Kidney (tissue), 13 donors: ENCODE measurements at regions not wholly inside any gene's neighbourhood (a gene's known extent, or its start where the extent isn't known, plus 50 kb on each side); places are given as distances from the start of the nearest gene placed in this dataset.

Source experiments
- DNase-seq, 5 donors: peaks; one replicate each; pipeline ENCODE4 v3.0.0-alpha.2; 2013 to 2020
- FAIRE-seq: peaks from 2 replicates; lab custom pipeline; 2012; peaks lifted over from hg19 to GRCh38; lab: Jason Lieb, UNC
- H3K27ac ChIP-seq, 2 donors: one replicate each; pipeline ENCODE4 v1.7.0; 2013; ENCODE audit warnings: low read depth in 2 of 2, low read length in 2 of 2, inconsistent platforms in 1 of 2
- H3K27me3 ChIP-seq: one replicate; pipeline ENCODE4 v1.7.1; 2013; ENCODE audit warnings: low read length, inconsistent platforms; ENCODE audit not compliant: control insufficient read depth, insufficient read depth
- H3K36me3 ChIP-seq, 3 donors: one replicate each; pipeline versions ENCODE4 v1.7.0 to v1.7.1; 2013; ENCODE audit warnings: low read length in 3 of 3, control low read depth in 1 of 3, inconsistent platforms in 1 of 3; ENCODE audit not compliant: insufficient read depth in 3 of 3, control insufficient read depth in 2 of 3
- H3K4me1 ChIP-seq, 3 donors: one replicate each; pipeline versions ENCODE4 v1.7.0 to v1.7.1; 2013; ENCODE audit warnings: low read length in 3 of 3, inconsistent platforms in 1 of 3, low read depth in 1 of 3; ENCODE audit not compliant: control insufficient read depth in 2 of 3, insufficient read depth in 2 of 3
- H3K4me3 ChIP-seq, 3 donors: one replicate each; pipeline versions ENCODE4 v1.7.0 to v1.8.1; 2013; ENCODE audit warnings: low read length in 3 of 3, control low read depth in 1 of 3, inconsistent platforms in 1 of 3
- H3K9ac ChIP-seq, 3 donors: one replicate each; pipeline versions ENCODE4 v1.7.0 to v1.7.1; 2013; ENCODE audit warnings: low read length in 3 of 3, control low read depth in 1 of 3, inconsistent platforms in 1 of 3
- H3K9me3 ChIP-seq, 3 donors: one replicate each; pipeline versions ENCODE4 v1.7.0 to v1.7.1; 2013; ENCODE audit warnings: low read length in 3 of 3, control low read depth in 1 of 3, inconsistent platforms in 1 of 3; ENCODE audit not compliant: control insufficient read depth in 2 of 3, insufficient read depth in 1 of 3
- intact Hi-C: fragments of 100-400 bp; cut with DNase I; formaldehyde crosslinking; loops from one replicate; pipeline ENCODE4 v1.11.1; 2022
- TF ChIP-seq, protein P1 (sequence below): IDR thresholded peaks from 3 replicates; pipeline ENCODE4 v1.5.1; 2012; ENCODE audit warnings: mild to moderate bottlenecking, moderate library complexity, borderline replicate concordance; ENCODE audit not compliant: insufficient read depth; ENCODE audit errors: extremely low read depth
- donor health status: control.
- donor health status: control.
- donor health status: control.
- donor health status: control.
- donor health status: control.
- donor health status: DM: yes; HTN: yes; CAD: no.
- donor health status: Normal renal cell carcinoma (clear cell type).

DNA sequence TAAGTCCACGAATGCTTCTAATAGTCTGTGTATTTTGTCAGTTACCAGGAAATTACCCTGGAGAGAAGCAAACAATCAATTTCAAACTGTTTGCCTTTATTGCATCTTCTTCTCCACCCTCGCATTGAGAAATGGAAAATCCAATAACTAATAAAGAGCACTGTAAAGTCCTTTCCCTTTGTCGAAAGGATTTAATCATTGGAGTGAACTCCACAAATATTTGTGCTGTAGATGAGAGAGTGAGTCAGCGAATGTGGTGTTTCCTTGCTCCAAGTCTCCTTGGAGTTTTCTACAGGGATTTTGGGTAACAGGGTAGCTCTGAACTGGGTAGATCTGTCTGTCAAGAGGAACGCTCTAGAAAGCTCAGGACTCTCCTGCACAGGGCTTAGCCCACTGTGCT, 240.2 kb downstream of the KCNS3 start:
- no peak for FAIRE-seq
- H3K4me3 ChIP-seq = no peak overlapping the region
- H3K9me3 ChIP-seq = no peaks in the 10 kb centered on the region
- no peak for DNase-seq
- H3K27ac ChIP-seq = no peak overlapping the region
- TF ChIP-seq, protein P1, sequence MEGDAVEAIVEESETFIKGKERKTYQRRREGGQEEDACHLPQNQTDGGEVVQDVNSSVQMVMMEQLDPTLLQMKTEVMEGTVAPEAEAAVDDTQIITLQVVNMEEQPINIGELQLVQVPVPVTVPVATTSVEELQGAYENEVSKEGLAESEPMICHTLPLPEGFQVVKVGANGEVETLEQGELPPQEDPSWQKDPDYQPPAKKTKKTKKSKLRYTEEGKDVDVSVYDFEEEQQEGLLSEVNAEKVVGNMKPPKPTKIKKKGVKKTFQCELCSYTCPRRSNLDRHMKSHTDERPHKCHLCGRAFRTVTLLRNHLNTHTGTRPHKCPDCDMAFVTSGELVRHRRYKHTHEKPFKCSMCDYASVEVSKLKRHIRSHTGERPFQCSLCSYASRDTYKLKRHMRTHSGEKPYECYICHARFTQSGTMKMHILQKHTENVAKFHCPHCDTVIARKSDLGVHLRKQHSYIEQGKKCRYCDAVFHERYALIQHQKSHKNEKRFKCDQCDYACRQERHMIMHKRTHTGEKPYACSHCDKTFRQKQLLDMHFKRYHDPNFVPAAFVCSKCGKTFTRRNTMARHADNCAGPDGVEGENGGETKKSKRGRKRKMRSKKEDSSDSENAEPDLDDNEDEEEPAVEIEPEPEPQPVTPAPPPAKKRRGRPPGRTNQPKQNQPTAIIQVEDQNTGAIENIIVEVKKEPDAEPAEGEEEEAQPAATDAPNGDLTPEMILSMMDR = no peak
- H3K4me1 ChIP-seq = no peaks in the 10 kb centered on the region
- intact Hi-C loops = no loop called here
- no peaks in the 10 kb centered on the region for H3K36me3 ChIP-seq
- H3K27me3 ChIP-seq = no peaks in the 10 kb centered on the region
- H3K9ac ChIP-seq = no peak overlapping the region

DNA sequence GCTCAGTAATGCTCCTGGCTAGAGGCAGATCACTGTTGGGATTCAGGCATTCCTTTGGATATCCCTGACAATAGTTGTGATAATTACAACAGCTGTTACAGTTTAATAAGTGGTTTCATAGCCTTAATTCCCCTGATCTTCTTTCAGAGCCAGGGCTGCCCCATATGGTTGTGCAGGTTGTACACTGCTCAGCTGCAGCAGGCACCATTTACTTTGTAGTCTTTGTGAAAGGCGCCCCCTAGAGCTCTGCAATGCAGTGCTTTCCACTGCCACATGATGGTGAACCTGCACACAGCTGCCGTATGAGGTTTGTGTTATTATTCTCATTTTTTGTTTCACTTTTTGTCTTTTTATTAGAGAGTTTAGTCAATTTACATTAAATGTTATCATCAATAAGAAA, 239.1 kb downstream of the KCNS3 start:
- FAIRE-seq = peak; percentile 33
- TF ChIP-seq, protein P1 = peak; percentile 51
- H3K36me3 ChIP-seq = no peaks in the 10 kb centered on the region
- intact Hi-C loops = no loop called here
- H3K4me3 ChIP-seq = no peak overlapping the region
- H3K9me3 ChIP-seq = no peaks in the 10 kb centered on the region
- no peak overlapping the region for H3K27ac ChIP-seq
- H3K9ac ChIP-seq = no peak overlapping the region
- H3K4me1 ChIP-seq = no peaks in the 10 kb centered on the region
- peak in 2 of 5 donors; percentile 7 to 19 for DNase-seq
- no peaks in the 10 kb centered on the region for H3K27me3 ChIP-seq

DNA sequence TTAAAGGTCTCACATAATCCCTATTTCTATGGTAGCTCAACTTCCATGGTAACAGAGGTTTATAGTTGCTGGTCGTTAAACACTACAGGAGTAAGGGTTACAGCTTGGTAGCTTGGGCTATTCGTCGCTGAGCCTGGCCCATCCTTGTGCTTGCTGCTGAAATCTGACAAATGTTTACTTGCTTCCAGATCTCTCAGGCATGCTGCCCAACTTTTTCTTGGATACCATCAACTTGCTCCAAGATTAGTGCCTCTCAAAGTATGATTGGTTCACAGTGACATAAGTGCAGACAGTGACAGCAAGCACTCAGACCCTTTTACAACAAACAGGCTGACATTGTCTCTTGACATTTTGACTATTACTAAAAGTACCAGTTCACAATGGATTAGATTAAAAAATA, 231.8 kb downstream of the KCNS3 start:
- no peak overlapping the region for H3K4me3 ChIP-seq
- no peak overlapping the region for H3K9ac ChIP-seq
- no peak overlapping the region for H3K27ac ChIP-seq
- TF ChIP-seq, protein P1 = no peak
- no peaks in the 10 kb centered on the region for H3K9me3 ChIP-seq
- no peak for FAIRE-seq
- H3K4me1 ChIP-seq = no peaks in the 10 kb centered on the region
- H3K27me3 ChIP-seq = no peaks in the 10 kb centered on the region
- no peak for DNase-seq
- no peaks in the 10 kb centered on the region for H3K36me3 ChIP-seq
- intact Hi-C loops = no loop called here

DNA sequence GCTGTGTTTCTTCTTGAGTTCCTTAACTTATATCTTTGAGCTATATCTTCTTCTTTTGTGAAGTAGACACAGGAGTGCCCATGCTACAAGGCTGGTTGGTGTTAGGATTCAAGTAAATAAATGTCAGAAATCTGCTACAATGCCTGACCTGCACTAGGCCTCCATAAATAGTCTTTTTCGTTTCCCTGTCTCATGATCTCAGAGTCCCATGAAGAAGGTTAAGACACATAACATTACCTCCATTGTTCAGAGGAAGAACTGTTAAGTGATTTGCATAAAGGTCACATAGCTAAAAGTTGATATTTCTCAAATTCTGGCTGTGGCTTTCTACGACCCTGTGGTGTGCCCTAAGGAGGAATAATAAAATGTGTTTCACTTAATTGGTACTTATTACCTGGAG, 228.4 kb downstream of the KCNS3 start:
- no peak for FAIRE-seq
- H3K9ac ChIP-seq = no peak overlapping the region

More for the DNA sequence above, 228.4 kb downstream of the KCNS3 start:
- Histone ChIP-seq H3K9me3 (no peaks in the 10 kb centered on the region), H3K27ac (no peak overlapping the region), H3K36me3 (no peaks in the 10 kb centered on the region), H3K27me3 (no peaks in the 10 kb centered on the region), H3K4me3 (no peak overlapping the region), H3K4me1 (no peaks in the 10 kb centered on the region)
- no peak for DNase-seq
- TF ChIP-seq, protein P1 = no peak
- intact Hi-C loops = no loop called here
